H9 (cell line): ENCODE measurements at regions not wholly inside any gene's neighbourhood (a gene's known extent, or its start where the extent isn't known, plus 50 kb on each side); places are given as distances from the start of the nearest gene placed in this dataset.

Source experiments
- DNase-seq: peaks from one replicate; pipeline ENCODE4 v3.0.0-alpha.2; 2017
- H2AFZ ChIP-seq: one replicate; pipeline ENCODE4 v1.6.1; 2013; ENCODE audit warnings: mild to moderate bottlenecking, low read length, control low read depth, moderate library complexity
- H2AK5ac ChIP-seq: 2 replicates; pipeline ENCODE4 v1.6.1; 2013; ENCODE audit warnings: low read length, control low read depth, mixed read lengths; ENCODE audit not compliant: insufficient read length
- H2BK120ac ChIP-seq: one replicate; pipeline ENCODE4 v1.6.1; 2013; ENCODE audit warnings: low read depth, mild to moderate bottlenecking, low read length, control low read depth, inconsistent platforms; ENCODE audit not compliant: poor library complexity, severe bottlenecking
- H2BK12ac ChIP-seq: 2 replicates; pipeline ENCODE4 v1.6.1; 2013; ENCODE audit warnings: low read length, control low read depth, mixed read lengths, low read depth; ENCODE audit not compliant: insufficient read length
- H2BK15ac ChIP-seq: 2 replicates; pipeline ENCODE4 v1.6.1; 2013; ENCODE audit warnings: low read depth, low read length, control low read depth
- H2BK20ac ChIP-seq: one replicate; pipeline ENCODE4 v1.6.1; 2013; ENCODE audit warnings: low read depth, mild to moderate bottlenecking, low read length, control low read depth, inconsistent platforms; ENCODE audit not compliant: poor library complexity, severe bottlenecking
- H2BK5ac ChIP-seq: 2 replicates; pipeline ENCODE4 v1.6.1; 2013; ENCODE audit warnings: low read length, control low read depth, mixed read lengths; ENCODE audit not compliant: insufficient read length
- H3K14ac ChIP-seq: 2 replicates; pipeline ENCODE4 v1.6.1; 2013; ENCODE audit warnings: low read length, control low read depth; ENCODE audit not compliant: insufficient read depth
- H3K18ac ChIP-seq: 2 replicates; pipeline ENCODE4 v1.6.1; 2013; ENCODE audit warnings: low read depth, mild to moderate bottlenecking, mixed read lengths, low read length, control low read depth; ENCODE audit not compliant: insufficient read length
- H3K23ac ChIP-seq: 2 replicates; pipeline ENCODE4 v1.6.1; 2013; ENCODE audit warnings: low read length, control low read depth, mixed read lengths, low read depth; ENCODE audit not compliant: insufficient read length
- H3K23me2 ChIP-seq: 2 replicates; pipeline ENCODE4 v1.6.1; 2013; ENCODE audit warnings: low read depth, mild to moderate bottlenecking, mixed read lengths, low read length, control low read depth; ENCODE audit not compliant: insufficient read length, poor library complexity, severe bottlenecking
- H3K27ac ChIP-seq: 2 replicates; pipeline ENCODE4 v1.5.1; 2013; ENCODE audit warnings: low read length, control low read depth, mixed read lengths, low read depth; ENCODE audit not compliant: insufficient read length
- H3K27me3 ChIP-seq: 2 replicates; pipeline ENCODE4 v1.6.1; 2013; ENCODE audit warnings: low read length, control low read depth, inconsistent platforms; ENCODE audit not compliant: insufficient read depth
- H3K4ac ChIP-seq: 2 replicates; pipeline ENCODE4 v1.6.1; 2013; ENCODE audit warnings: low read depth, mild to moderate bottlenecking, control low read depth, inconsistent platforms, low read length, moderate library complexity
- H3K4me1 ChIP-seq: 2 replicates; pipeline ENCODE4 v1.6.1; 2013; ENCODE audit warnings: low read length, control low read depth, inconsistent platforms; ENCODE audit not compliant: insufficient read depth
- H3K4me2 ChIP-seq: 2 replicates; pipeline ENCODE4 v1.6.1; 2013; ENCODE audit warnings: low read length, control low read depth, mixed read lengths; ENCODE audit not compliant: insufficient read length, insufficient read depth
- H3K56ac ChIP-seq: 2 replicates; pipeline ENCODE4 v1.6.1; 2013; ENCODE audit warnings: low read depth, mild to moderate bottlenecking, mixed read lengths, low read length, control low read depth; ENCODE audit not compliant: insufficient read length
- H3K79me1 ChIP-seq: 2 replicates; pipeline ENCODE4 v1.6.1; 2013; ENCODE audit warnings: low read depth, mild to moderate bottlenecking, moderate library complexity, low read length, control low read depth, inconsistent platforms; ENCODE audit not compliant: insufficient read depth, poor library complexity, severe bottlenecking
- H3K79me2 ChIP-seq: 2 replicates; pipeline ENCODE4 v1.6.1; 2013; ENCODE audit warnings: low read length, control low read depth, inconsistent platforms; ENCODE audit not compliant: insufficient read depth
- H3K9ac ChIP-seq: 2 replicates; pipeline ENCODE4 v1.6.1; 2013; ENCODE audit warnings: low read length, control low read depth, mixed read lengths; ENCODE audit not compliant: insufficient read length; ENCODE audit errors: extremely low read depth
- H3K9me3 ChIP-seq: one replicate; pipeline ENCODE4 v1.6.1; 2013; ENCODE audit warnings: low read depth, low read length, inconsistent platforms; ENCODE audit not compliant: control insufficient read depth
- H3T11ph ChIP-seq: one replicate; pipeline ENCODE4 v1.6.1; 2013; ENCODE audit warnings: mild to moderate bottlenecking, low read length, control low read depth, inconsistent platforms
- H4K20me1 ChIP-seq: one replicate; pipeline ENCODE4 v1.6.1; 2013; ENCODE audit not compliant: control insufficient read depth, insufficient read length, insufficient read depth
- H4K5ac ChIP-seq: 2 replicates; pipeline ENCODE4 v1.6.1; 2013; ENCODE audit warnings: low read depth, mild to moderate bottlenecking, mixed read lengths, low read length, control low read depth; ENCODE audit not compliant: insufficient read length
- H4K8ac ChIP-seq: replicated peaks from 2 replicates; pipeline ENCODE4 v1.6.1; 2013; ENCODE audit warnings: low read length, control low read depth, mixed read lengths, low read depth; ENCODE audit not compliant: insufficient read length
- H4K91ac ChIP-seq: 2 replicates; pipeline ENCODE4 v1.6.1; 2013; ENCODE audit warnings: low read depth, mild to moderate bottlenecking, moderate library complexity, mixed read lengths, low read length, control low read depth; ENCODE audit not compliant: insufficient read length
- H3K27ac Mint-ChIP-seq, 3 experiments: 2 replicates in 2 of 3; 3 replicates in 1 of 3; pipeline ENCODE4 v1.8.0; 2020 to 2021; ENCODE audit warnings: mixed read lengths in 3 of 3, mild to moderate bottlenecking in 1 of 3, moderate library complexity in 1 of 3
- H3K27me3 Mint-ChIP-seq: 2 replicates; pipeline ENCODE4 v1.8.0; 2021; ENCODE audit warnings: low read depth, mild to moderate bottlenecking, moderate library complexity, mixed read lengths
- H3K36me3 Mint-ChIP-seq, 3 experiments: 2 replicates in 2 of 3; 3 replicates in 1 of 3; pipeline ENCODE4 v1.8.0; 2020 to 2021; ENCODE audit warnings: low read depth in 3 of 3, mixed read lengths in 3 of 3; ENCODE audit not compliant: insufficient read depth in 1 of 3
- H3K4me1 Mint-ChIP-seq, 2 experiments: 2 replicates each; pipeline ENCODE4 v1.8.0; 2020; ENCODE audit warnings: mixed read lengths in 2 of 2
- H3K4me3 Mint-ChIP-seq, 2 experiments: 2 replicates in 1 of 2; 3 replicates in 1 of 2; pipeline ENCODE4 v1.8.0; 2020 to 2021; ENCODE audit warnings: mild to moderate bottlenecking in 2 of 2, mixed read lengths in 2 of 2, moderate library complexity in 1 of 2
- H3K9me3 Mint-ChIP-seq, 2 experiments: 2 replicates in 1 of 2; 3 replicates in 1 of 2; pipeline ENCODE4 v1.8.0; 2020; ENCODE audit warnings: mild to moderate bottlenecking in 2 of 2, mixed read lengths in 2 of 2, moderate library complexity in 1 of 2
- WGBS: extraction: QIAGEN DNeasy Blood & Tissue Kit; methylation state at CpG from one replicate; pipeline ENCODE4 v1.1.7; 2013; ENCODE audit warnings: missing lambda C conversion rate, low lambda C conversion rate, mixed read lengths; ENCODE audit not compliant: insufficient read length; ENCODE audit errors: extremely low coverage; 5-methylcytosine and 5-hydroxymethylcytosine counted together
- TF ChIP-seq, protein P1 (sequence below): fragments of 200-600 bp; sonication (generic); conservative IDR thresholded peaks from 3 replicates; pipeline ENCODE4 v1.8.0; 2021; ENCODE audit warnings: antibody characterized with exemption, mild to moderate bottlenecking

DNA sequence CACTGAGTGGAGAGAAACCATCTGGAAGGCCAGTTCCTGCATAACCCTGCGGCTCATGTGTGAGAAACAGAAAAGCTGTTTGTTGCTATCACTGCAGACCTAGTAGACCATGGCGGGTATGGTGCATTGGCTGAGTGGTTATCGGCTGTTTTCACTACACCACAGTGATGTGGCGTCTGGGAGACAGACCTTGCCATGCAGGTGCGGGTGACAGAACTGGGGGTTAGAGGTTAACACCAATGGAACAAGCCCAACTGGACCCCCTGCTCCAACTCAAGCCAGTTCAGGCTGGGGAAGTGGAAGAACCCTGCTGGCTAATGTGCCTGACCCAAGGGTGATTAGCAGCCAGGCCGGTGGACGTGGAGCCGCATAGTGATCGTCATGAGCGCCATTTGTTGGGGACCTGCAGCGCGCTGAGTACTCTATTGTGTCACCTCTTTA is 91.9 kb downstream of the IRF8 start:
- Mint-ChIP-seq H3K9me3 (no peaks in the 10 kb centered on the region; a peak in 1 of 5 replicates), H3K27me3 (peaks cover 14% of the 10 kb centered on the region), H3K27ac (no peak overlapping the region), H3K4me3 (no peak overlapping the region), H3K36me3 (no peaks in the 10 kb centered on the region), H3K4me1 (peaks cover 5 to 11% of the 10 kb centered on the region in 2 experiments)
- H4K91ac ChIP-seq: no peak overlapping the region
- no peak overlapping the region for H2BK5ac ChIP-seq
- no peak overlapping the region for H3K4me2 ChIP-seq
- H3K23me2 ChIP-seq: no peaks in the 10 kb centered on the region
- no peaks in the 10 kb centered on the region for H3K9me3 ChIP-seq
- no peak overlapping the region for H2BK15ac ChIP-seq
- H4K20me1 ChIP-seq: no peaks in the 10 kb centered on the region
- no peaks in the 10 kb centered on the region for H3K27me3 ChIP-seq
- no peak overlapping the region for H3K18ac ChIP-seq
- no peak overlapping the region for H3K27ac ChIP-seq
- no peak overlapping the region for H3K56ac ChIP-seq
- no peak overlapping the region for H3K4ac ChIP-seq
- TF ChIP-seq, protein P1, sequence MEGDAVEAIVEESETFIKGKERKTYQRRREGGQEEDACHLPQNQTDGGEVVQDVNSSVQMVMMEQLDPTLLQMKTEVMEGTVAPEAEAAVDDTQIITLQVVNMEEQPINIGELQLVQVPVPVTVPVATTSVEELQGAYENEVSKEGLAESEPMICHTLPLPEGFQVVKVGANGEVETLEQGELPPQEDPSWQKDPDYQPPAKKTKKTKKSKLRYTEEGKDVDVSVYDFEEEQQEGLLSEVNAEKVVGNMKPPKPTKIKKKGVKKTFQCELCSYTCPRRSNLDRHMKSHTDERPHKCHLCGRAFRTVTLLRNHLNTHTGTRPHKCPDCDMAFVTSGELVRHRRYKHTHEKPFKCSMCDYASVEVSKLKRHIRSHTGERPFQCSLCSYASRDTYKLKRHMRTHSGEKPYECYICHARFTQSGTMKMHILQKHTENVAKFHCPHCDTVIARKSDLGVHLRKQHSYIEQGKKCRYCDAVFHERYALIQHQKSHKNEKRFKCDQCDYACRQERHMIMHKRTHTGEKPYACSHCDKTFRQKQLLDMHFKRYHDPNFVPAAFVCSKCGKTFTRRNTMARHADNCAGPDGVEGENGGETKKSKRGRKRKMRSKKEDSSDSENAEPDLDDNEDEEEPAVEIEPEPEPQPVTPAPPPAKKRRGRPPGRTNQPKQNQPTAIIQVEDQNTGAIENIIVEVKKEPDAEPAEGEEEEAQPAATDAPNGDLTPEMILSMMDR: no peak
- no peak overlapping the region for H4K5ac ChIP-seq
- H4K8ac ChIP-seq: no peak overlapping the region
- no peak for DNase-seq
- H2AFZ ChIP-seq: no peak overlapping the region
- H3T11ph ChIP-seq: no peak overlapping the region
- H3K14ac ChIP-seq: no peak overlapping the region
- H2AK5ac ChIP-seq: no peak overlapping the region
- H3K79me1 ChIP-seq: no peaks in the 10 kb centered on the region
- no peaks in the 10 kb centered on the region for H3K4me1 ChIP-seq
- H2BK120ac ChIP-seq: no peak overlapping the region
- WGBS: no CpG with 5 or more reads among the region's 12 CpGs
- no peak overlapping the region for H3K9ac ChIP-seq
- no peaks in the 10 kb centered on the region for H3K79me2 ChIP-seq
- no peak overlapping the region for H3K23ac ChIP-seq
- H2BK20ac ChIP-seq: no peak overlapping the region
- no peak overlapping the region for H2BK12ac ChIP-seq
